ENCODE measurements at regions not wholly inside any gene's neighbourhood (a gene's known extent, or its start where the extent isn't known, plus 50 kb on each side); places are given as distances from the start of the nearest gene placed in this dataset.

DNA sequence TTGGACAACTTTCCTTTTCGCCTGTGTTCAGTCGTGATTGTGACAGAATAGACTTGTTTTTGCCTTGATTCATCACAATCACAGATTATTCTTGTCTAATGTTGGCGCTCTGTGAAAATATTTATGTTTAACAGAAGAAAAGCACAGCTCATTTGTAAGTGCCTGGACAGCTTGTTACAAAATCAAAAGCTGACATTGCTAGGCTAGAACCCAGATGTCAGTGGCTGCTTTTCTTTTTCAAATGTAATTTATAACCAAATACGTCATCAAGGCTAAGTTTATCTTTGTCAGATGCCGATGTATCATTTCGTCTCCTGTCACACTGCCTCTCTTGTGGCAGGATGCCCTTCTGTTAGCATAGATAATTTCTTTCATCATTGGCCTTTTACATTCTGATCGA, 1227.3 kb downstream of the PLA2G4A start (continued):
- TF ChIP-seq, protein P1, sequence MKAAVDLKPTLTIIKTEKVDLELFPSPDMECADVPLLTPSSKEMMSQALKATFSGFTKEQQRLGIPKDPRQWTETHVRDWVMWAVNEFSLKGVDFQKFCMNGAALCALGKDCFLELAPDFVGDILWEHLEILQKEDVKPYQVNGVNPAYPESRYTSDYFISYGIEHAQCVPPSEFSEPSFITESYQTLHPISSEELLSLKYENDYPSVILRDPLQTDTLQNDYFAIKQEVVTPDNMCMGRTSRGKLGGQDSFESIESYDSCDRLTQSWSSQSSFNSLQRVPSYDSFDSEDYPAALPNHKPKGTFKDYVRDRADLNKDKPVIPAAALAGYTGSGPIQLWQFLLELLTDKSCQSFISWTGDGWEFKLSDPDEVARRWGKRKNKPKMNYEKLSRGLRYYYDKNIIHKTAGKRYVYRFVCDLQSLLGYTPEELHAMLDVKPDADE (IDR thresholded peaks at IDR 0.05), result no peak

DNA sequence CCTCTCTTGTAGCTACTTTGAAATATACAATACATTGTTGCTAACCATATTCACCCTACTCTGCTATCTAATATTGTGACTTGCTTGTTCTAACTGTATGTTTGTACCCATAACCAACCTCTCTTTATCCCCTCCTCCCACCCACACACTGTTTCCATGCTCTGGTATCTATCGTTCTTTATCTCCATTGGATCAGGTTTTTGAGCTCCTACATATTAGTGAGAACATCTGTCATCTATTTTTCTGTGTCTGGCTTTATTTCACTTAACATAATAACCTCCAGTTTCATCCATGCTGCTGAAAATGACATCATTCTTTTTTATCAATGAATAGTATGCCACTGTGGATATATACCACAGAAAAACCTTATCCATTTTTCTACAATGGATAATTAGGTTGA, 1230.1 kb downstream of the PLA2G4A start:
- ATAC-seq (no peak), DNase-seq (ENCODE audit: low spot score) (no peak)
- H2AFZ ChIP-seq, result no peak overlapping the region
- H3K79me2 ChIP-seq (replicated peaks; ENCODE audit: insufficient read depth), result no peaks in the 10 kb centered on the region
- no peaks in the 10 kb centered on the region for H3K27me3 Mint-ChIP-seq (ENCODE audit: insufficient read depth, low read depth, poor library complexity)
- H3K27me3 ChIP-seq (ENCODE audit: insufficient read depth), result no peaks in the 10 kb centered on the region
- H3K4me3 ChIP-seq, result no peak overlapping the region
- no peaks in the 10 kb centered on the region for H4K20me1 ChIP-seq (replicated peaks; ENCODE audit: insufficient read depth)
- TF ChIP-seq EZH2 (IDR thresholded peaks at IDR 0.05; ENCODE audit: low read depth, unreplicated experiment) (no peak), CREB1 (CRISPR knock-in tag; IDR thresholded peaks at IDR 0.05; ENCODE audit: low read depth) (no peak)
- TF ChIP-seq, protein P1 (IDR thresholded peaks at IDR 0.05), result no peak
- no peaks in the 10 kb centered on the region for H3K4me1 ChIP-seq (ENCODE audit: insufficient read depth)
- no peaks in the 10 kb centered on the region for H3F3A ChIP-seq (replicated peaks; ENCODE audit: low read depth)
- no peak overlapping the region for H3K27ac Mint-ChIP-seq
- H3K9me3 Mint-ChIP-seq, result peaks cover 3% of the 10 kb centered on the region; the same call in 2 of the 3 replicates
- H3K27ac ChIP-seq (ENCODE audit: low read depth), result no peak overlapping the region
- H3K36me3 Mint-ChIP-seq (ENCODE audit: low read depth), result no peaks in the 10 kb centered on the region
- no peaks in the 10 kb centered on the region for H3K36me3 ChIP-seq (ENCODE audit: insufficient read depth)
- H3K4me1 Mint-ChIP-seq, result no peaks in the 10 kb centered on the region
- H3K4me3 Mint-ChIP-seq, result no peak overlapping the region
- no peak overlapping the region for H3K4me2 ChIP-seq
- H3K9me2 ChIP-seq (ENCODE audit: insufficient read depth), result no peaks in the 10 kb centered on the region

DNA sequence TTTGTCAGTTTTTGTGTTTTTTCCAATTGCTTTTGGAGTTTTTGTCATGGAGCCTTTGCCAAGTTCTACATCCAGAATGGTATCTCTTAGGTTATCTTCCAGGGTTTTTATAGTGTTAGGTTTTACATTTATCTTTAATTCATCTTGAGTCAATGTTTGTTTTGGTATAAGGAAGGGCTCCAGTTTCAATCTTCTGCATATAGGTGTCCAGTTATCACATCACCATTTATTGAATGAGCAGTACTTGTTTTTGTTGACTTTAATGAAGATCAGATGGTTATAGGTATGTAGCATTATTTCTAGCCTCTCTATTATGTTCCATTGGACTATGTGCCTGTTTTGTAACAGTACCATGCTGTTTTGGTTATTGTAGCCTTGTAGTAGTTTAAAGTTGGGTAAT, 1233.1 kb downstream of the PLA2G4A start:
- no peaks in the 10 kb centered on the region for H3K27me3 Mint-ChIP-seq (ENCODE audit: insufficient read depth, low read depth, poor library complexity)
- no peak overlapping the region for H3K27ac Mint-ChIP-seq
- no peaks in the 10 kb centered on the region for H3K27me3 ChIP-seq (ENCODE audit: insufficient read depth)
- H3F3A ChIP-seq (replicated peaks; ENCODE audit: low read depth), result no peaks in the 10 kb centered on the region
- no peaks in the 10 kb centered on the region for H3K79me2 ChIP-seq (replicated peaks; ENCODE audit: insufficient read depth)
- H3K4me3 ChIP-seq, result no peak overlapping the region
- H2AFZ ChIP-seq, result no peak overlapping the region
- no peak overlapping the region for H3K4me2 ChIP-seq
- 0 out of 2 replicates have a peak, but pooled peaks cover 8% of the 10 kb centered on the region for H3K9me2 ChIP-seq (ENCODE audit: insufficient read depth)
- H3K36me3 Mint-ChIP-seq (ENCODE audit: low read depth), result no peaks in the 10 kb centered on the region
- no peak overlapping the region for H3K4me3 Mint-ChIP-seq
- H3K36me3 ChIP-seq (ENCODE audit: insufficient read depth), result no peaks in the 10 kb centered on the region
- ATAC-seq, result no peak
- peaks cover 3% of the 10 kb centered on the region; the same call in 2 of the 3 replicates for H3K9me3 Mint-ChIP-seq
- no peak overlapping the region for H3K27ac ChIP-seq (ENCODE audit: low read depth)
- no peaks in the 10 kb centered on the region for H3K4me1 Mint-ChIP-seq
- no peaks in the 10 kb centered on the region for H3K4me1 ChIP-seq (ENCODE audit: insufficient read depth)
- no peak for DNase-seq (ENCODE audit: low spot score)
- no peaks in the 10 kb centered on the region for H4K20me1 ChIP-seq (replicated peaks; ENCODE audit: insufficient read depth)
- TF ChIP-seq ZNF331 (CRISPR knock-in tag; IDR thresholded peaks at IDR 0.05; ENCODE audit: low read depth), result no peak
- TF ChIP-seq EZH2phosphoT487 (IDR thresholded peaks at IDR 0.05; ENCODE audit: unreplicated experiment), result no peak
- no peak for TF ChIP-seq NANOG (IDR thresholded peaks at IDR 0.05; ENCODE audit: borderline replicate concordance)
- no peak for TF ChIP-seq EZH2 (IDR thresholded peaks at IDR 0.05; ENCODE audit: low read depth, unreplicated experiment)
- no peak for TF ChIP-seq STAT1 (IDR thresholded peaks at IDR 0.05; ENCODE audit: unreplicated experiment)
- TF ChIP-seq, protein P2, sequence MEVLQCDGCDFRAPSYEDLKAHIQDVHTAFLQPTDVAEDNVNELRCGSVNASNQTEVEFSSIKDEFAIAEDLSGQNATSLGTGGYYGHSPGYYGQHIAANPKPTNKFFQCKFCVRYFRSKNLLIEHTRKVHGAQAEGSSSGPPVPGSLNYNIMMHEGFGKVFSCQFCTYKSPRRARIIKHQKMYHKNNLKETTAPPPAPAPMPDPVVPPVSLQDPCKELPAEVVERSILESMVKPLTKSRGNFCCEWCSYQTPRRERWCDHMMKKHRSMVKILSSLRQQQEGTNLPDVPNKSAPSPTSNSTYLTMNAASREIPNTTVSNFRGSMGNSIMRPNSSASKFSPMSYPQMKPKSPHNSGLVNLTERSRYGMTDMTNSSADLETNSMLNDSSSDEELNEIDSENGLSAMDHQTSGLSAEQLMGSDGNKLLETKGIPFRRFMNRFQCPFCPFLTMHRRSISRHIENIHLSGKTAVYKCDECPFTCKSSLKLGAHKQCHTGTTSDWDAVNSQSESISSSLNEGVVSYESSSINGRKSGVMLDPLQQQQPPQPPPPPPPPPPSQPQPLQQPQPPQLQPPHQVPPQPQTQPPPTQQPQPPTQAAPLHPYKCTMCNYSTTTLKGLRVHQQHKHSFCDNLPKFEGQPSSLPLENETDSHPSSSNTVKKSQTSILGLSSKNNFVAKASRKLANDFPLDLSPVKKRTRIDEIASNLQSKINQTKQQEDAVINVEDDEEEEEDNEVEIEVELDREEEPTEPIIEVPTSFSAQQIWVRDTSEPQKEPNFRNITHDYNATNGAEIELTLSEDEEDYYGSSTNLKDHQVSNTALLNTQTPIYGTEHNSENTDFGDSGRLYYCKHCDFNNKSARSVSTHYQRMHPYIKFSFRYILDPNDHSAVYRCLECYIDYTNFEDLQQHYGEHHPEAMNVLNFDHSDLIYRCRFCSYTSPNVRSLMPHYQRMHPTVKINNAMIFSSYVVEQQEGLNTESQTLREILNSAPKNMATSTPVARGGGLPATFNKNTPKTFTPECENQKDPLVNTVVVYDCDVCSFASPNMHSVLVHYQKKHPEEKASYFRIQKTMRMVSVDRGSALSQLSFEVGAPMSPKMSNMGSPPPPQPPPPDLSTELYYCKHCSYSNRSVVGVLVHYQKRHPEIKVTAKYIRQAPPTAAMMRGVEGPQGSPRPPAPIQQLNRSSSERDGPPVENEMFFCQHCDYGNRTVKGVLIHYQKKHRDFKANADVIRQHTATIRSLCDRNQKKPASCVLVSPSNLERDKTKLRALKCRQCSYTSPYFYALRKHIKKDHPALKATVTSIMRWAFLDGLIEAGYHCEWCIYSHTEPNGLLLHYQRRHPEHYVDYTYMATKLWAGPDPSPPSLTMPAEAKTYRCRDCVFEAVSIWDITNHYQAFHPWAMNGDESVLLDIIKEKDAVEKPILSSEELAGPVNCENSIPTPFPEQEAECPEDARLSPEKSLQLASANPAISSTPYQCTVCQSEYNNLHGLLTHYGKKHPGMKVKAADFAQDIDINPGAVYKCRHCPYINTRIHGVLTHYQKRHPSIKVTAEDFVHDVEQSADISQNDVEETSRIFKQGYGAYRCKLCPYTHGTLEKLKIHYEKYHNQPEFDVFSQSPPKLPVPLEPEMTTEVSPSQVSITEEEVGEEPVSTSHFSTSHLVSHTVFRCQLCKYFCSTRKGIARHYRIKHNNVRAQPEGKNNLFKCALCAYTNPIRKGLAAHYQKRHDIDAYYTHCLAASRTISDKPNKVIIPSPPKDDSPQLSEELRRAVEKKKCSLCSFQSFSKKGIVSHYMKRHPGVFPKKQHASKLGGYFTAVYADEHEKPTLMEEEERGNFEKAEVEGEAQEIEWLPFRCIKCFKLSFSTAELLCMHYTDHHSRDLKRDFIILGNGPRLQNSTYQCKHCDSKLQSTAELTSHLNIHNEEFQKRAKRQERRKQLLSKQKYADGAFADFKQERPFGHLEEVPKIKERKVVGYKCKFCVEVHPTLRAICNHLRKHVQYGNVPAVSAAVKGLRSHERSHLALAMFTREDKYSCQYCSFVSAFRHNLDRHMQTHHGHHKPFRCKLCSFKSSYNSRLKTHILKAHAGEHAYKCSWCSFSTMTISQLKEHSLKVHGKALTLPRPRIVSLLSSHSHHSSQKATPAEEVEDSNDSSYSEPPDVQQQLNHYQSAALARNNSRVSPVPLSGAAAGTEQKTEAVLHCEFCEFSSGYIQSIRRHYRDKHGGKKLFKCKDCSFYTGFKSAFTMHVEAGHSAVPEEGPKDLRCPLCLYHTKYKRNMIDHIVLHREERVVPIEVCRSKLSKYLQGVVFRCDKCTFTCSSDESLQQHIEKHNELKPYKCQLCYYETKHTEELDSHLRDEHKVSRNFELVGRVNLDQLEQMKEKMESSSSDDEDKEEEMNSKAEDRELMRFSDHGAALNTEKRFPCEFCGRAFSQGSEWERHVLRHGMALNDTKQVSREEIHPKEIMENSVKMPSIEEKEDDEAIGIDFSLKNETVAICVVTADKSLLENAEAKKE (CRISPR knock-in tag; IDR thresholded peaks at IDR 0.05), result no peak
- TF ChIP-seq JUNB (IDR thresholded peaks at IDR 0.05; ENCODE audit: unreplicated experiment), result no peak
- TF ChIP-seq, protein P1 (IDR thresholded peaks at IDR 0.05), result no peak

All from GM23338 (cell line).